ENCODE measurements at regions not wholly inside any gene's neighbourhood (a gene's known extent, or its start where the extent isn't known, plus 50 kb on each side); places are given as distances from the start of the nearest gene placed in this dataset.

GRCh38 chr16:85522842-85523601 lies 90.1 kb upstream of the GSE1 start (continued):
- TF ChIP-seq CSRNP2 (CRISPR knock-in tag; conservative IDR thresholded peaks at IDR 0.05; ENCODE audit: low read depth) = 0 out of 2 replicates have a peak, but pooled peaks have one; percentile 51
- TF ChIP-seq ZNF547 (CRISPR knock-in tag; IDR thresholded peaks at IDR 0.05) = no peak
- no peak for TF ChIP-seq HOMEZ (CRISPR knock-in tag; IDR thresholded peaks at IDR 0.05; ENCODE audit: low read depth)
- no peak for TF ChIP-seq THAP11 (CRISPR knock-in tag; IDR thresholded peaks at IDR 0.05)
- TF ChIP-seq ATF7-NPFF (CRISPR knock-in tag; IDR thresholded peaks at IDR 0.05; ENCODE audit: low read depth) = no peak
- no peak for TF ChIP-seq NFYC (CRISPR knock-in tag; IDR thresholded peaks at IDR 0.05)
- no peak for TF ChIP-seq FOXA3 (CRISPR knock-in tag; IDR thresholded peaks at IDR 0.05)
- TF ChIP-seq LRRFIP1 (CRISPR knock-in tag; conservative IDR thresholded peaks at IDR 0.05) = no peak
- no peak for TF ChIP-seq NKX3-1 (CRISPR knock-in tag; IDR thresholded peaks at IDR 0.05)
- TF ChIP-seq ZMYM3 (CRISPR knock-in tag; IDR thresholded peaks at IDR 0.05) = no peak
- TF ChIP-seq TBX3 (IDR thresholded peaks at IDR 0.05; ENCODE audit: borderline replicate concordance) = no peak
- TF ChIP-seq MIER3 (CRISPR knock-in tag; IDR thresholded peaks at IDR 0.05; ENCODE audit: borderline replicate concordance) = no peak; the same call in 1 of the 2 replicates
- no peak for TF ChIP-seq ZNF629 (CRISPR knock-in tag; conservative IDR thresholded peaks at IDR 0.05)
- TF ChIP-seq POGK (CRISPR knock-in tag; conservative IDR thresholded peaks at IDR 0.05) = no peak
- TF ChIP-seq CC2D1A (CRISPR knock-in tag; IDR thresholded peaks at IDR 0.05) = no peak
- no peak for TF ChIP-seq GLI4 (CRISPR knock-in tag; IDR thresholded peaks at IDR 0.05; ENCODE audit: borderline replicate concordance)
- TF ChIP-seq ZNF605 (CRISPR knock-in tag; IDR thresholded peaks at IDR 0.05) = no peak
- TF ChIP-seq ZNF572 (CRISPR knock-in tag; IDR thresholded peaks at IDR 0.05) = peak; percentile 45; the same call in 1 of the 2 replicates
- no peak for TF ChIP-seq PAX8 (CRISPR knock-in tag; IDR thresholded peaks at IDR 0.05; ENCODE audit: borderline replicate concordance)
- 0 out of 2 replicates have a peak, but pooled peaks have one; percentile 85 for TF ChIP-seq CAMTA2 (CRISPR knock-in tag; IDR thresholded peaks at IDR 0.05; ENCODE audit: borderline replicate concordance)
- no peak for TF ChIP-seq SRSF4 (IDR thresholded peaks at IDR 0.05; ENCODE audit: low read depth, low read length, poor library complexity, severe bottlenecking)
- no peak for TF ChIP-seq HHEX (CRISPR knock-in tag; IDR thresholded peaks at IDR 0.05)
- no peak for TF ChIP-seq TBP (CRISPR knock-in tag; IDR thresholded peaks at IDR 0.05)
- TF ChIP-seq MED13 (CRISPR knock-in tag; IDR thresholded peaks at IDR 0.05) = no peak
